ENCODE measurements at regions not wholly inside any gene's neighbourhood (a gene's known extent, or its start where the extent isn't known, plus 50 kb on each side); places are given as distances from the start of the nearest gene placed in this dataset.

DNA sequence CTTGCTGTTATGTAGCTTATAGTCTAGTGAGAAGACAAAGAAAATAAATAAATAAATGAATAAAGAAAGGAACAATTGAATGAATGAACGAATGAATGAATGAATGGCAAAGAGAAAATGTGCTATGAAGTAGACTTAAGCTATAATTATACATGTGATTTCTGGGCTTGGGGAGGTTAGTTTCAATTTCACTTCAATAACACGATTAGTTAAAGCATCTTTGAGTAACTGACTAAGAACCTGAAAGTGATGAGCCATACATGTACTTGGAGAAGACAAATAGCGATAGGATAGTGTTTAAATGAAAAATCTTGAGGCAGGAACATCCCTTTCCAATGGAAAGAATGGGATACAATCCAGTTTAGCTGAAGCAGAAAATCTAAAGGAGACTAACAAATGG, 593.1 kb upstream of the LRRTM4 start:
- DNase-seq: no peak
- intact Hi-C loops (cut with micrococcal nuclease; ENCODE audit: unreplicated experiment): no loop called here
- Histone ChIP-seq H3K4me2 (no peak overlapping the region), H3K9me2 (ENCODE audit: insufficient read depth) (no peaks in the 10 kb centered on the region), H3K27me3 (ENCODE audit: insufficient read depth, low read depth) (no peaks in the 10 kb centered on the region), H2AFZ (no peak overlapping the region), H3K9me3 (ENCODE audit: insufficient read depth, low read depth) (no peaks in the 10 kb centered on the region), H4K20me1 (ENCODE audit: insufficient read depth) (no peaks in the 10 kb centered on the region), H3K4me3 (no peak overlapping the region), H3K27ac (no peak overlapping the region), H3K36me3 (ENCODE audit: low read depth) (no peaks in the 10 kb centered on the region), H3F3A (ENCODE audit: insufficient read depth, low read depth) (no peaks in the 10 kb centered on the region), H3K79me2 (ENCODE audit: low read depth) (no peaks in the 10 kb centered on the region), H3K4me1 (replicated peaks; ENCODE audit: insufficient read depth) (no peaks in the 10 kb centered on the region)
- BruUV-seq (replicated peaks): no TSS peak
- TF ChIP-seq, protein P1, sequence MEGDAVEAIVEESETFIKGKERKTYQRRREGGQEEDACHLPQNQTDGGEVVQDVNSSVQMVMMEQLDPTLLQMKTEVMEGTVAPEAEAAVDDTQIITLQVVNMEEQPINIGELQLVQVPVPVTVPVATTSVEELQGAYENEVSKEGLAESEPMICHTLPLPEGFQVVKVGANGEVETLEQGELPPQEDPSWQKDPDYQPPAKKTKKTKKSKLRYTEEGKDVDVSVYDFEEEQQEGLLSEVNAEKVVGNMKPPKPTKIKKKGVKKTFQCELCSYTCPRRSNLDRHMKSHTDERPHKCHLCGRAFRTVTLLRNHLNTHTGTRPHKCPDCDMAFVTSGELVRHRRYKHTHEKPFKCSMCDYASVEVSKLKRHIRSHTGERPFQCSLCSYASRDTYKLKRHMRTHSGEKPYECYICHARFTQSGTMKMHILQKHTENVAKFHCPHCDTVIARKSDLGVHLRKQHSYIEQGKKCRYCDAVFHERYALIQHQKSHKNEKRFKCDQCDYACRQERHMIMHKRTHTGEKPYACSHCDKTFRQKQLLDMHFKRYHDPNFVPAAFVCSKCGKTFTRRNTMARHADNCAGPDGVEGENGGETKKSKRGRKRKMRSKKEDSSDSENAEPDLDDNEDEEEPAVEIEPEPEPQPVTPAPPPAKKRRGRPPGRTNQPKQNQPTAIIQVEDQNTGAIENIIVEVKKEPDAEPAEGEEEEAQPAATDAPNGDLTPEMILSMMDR (conservative IDR thresholded peaks at IDR 0.05): no peak
- TF ChIP-seq EZH2 (IDR thresholded peaks at IDR 0.05; ENCODE audit: low read depth): no peak
- POLR2A ChIA-PET (ENCODE audit: unreplicated experiment): no interaction called here
- CTCF ChIA-PET: interaction anchor here (1.0 kb wide), 1 partner anchor 354 kb away, joined by 4 read pairs; no protein-coding TSS in a partner anchor

DNA sequence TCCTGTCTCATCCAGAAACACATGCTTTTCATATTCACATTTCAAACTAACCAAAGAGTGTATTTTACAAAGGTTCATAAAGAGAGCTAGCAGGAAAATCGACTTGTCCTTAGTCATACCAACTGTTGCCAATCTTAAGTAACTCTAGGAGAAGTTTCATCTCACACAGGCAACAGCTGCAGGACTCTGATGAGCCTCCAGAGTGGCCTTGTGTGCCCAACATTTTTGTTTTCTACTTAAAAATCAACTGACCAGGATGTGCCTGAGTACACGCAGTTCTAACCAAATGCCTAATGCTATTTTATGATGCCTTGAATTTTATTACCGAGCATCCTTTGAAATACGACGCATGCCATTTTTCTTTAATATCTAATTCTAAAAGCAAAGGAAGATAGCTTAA, 595.9 kb upstream of the LRRTM4 start:
- no peak overlapping the region for H2AFZ ChIP-seq
- no TSS peak for BruUV-seq (replicated peaks)
- no peak overlapping the region for H3K4me3 ChIP-seq
- no peak overlapping the region for H3K27ac ChIP-seq
- no peaks in the 10 kb centered on the region for H3K27me3 ChIP-seq (ENCODE audit: insufficient read depth, low read depth)
- H3K4me2 ChIP-seq: no peak overlapping the region
- H3F3A ChIP-seq (ENCODE audit: insufficient read depth, low read depth): no peaks in the 10 kb centered on the region
- no peak for TF ChIP-seq EZH2 (IDR thresholded peaks at IDR 0.05; ENCODE audit: low read depth)
- TF ChIP-seq, protein P1 (conservative IDR thresholded peaks at IDR 0.05): no peak
- H3K79me2 ChIP-seq (ENCODE audit: low read depth): no peaks in the 10 kb centered on the region
- DNase-seq: no peak
- H3K9me3 ChIP-seq (ENCODE audit: insufficient read depth, low read depth): no peaks in the 10 kb centered on the region
- H3K9me2 ChIP-seq (ENCODE audit: insufficient read depth): no peaks in the 10 kb centered on the region
- no peaks in the 10 kb centered on the region for H3K36me3 ChIP-seq (ENCODE audit: low read depth)
- no peaks in the 10 kb centered on the region for H4K20me1 ChIP-seq (ENCODE audit: insufficient read depth)
- CTCF ChIA-PET: no interaction called here
- intact Hi-C loops (cut with micrococcal nuclease; ENCODE audit: unreplicated experiment): no loop called here
- no peaks in the 10 kb centered on the region for H3K4me1 ChIP-seq (replicated peaks; ENCODE audit: insufficient read depth)
- POLR2A ChIA-PET (ENCODE audit: unreplicated experiment): interaction anchor here (0.6 kb wide), 1 partner anchor 34 kb away, joined by 4 read pairs; no protein-coding TSS in a partner anchor

DNA sequence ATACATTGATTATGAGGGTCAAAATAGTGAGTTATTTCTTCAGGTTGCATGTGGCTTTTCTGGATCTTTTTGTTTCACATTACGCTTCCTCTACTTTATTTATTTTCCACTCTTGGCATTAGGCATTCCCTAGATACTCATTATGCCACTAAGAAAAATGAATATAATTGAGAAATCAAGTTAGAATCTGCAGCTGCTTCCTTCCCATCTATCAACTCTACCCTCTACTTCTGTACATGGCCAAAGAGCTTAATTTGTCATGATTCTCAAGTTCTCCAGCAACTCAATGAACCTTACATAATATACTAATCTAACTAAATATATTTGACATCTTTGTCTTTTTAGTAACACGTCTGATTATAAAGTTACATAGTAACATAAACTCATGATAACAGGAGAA, 598.1 kb upstream of the LRRTM4 start:
- ChIA-PET CTCF (no interaction called here), POLR2A (ENCODE audit: unreplicated experiment) (no interaction called here)
- Histone ChIP-seq H3K4me2 (no peak overlapping the region), H3K79me2 (ENCODE audit: low read depth) (no peaks in the 10 kb centered on the region), H3F3A (ENCODE audit: insufficient read depth, low read depth) (no peaks in the 10 kb centered on the region), H3K36me3 (ENCODE audit: low read depth) (no peaks in the 10 kb centered on the region), H3K27me3 (ENCODE audit: insufficient read depth, low read depth) (no peaks in the 10 kb centered on the region), H4K20me1 (ENCODE audit: insufficient read depth) (no peaks in the 10 kb centered on the region), H3K4me3 (no peak overlapping the region), H2AFZ (no peak overlapping the region), H3K4me1 (replicated peaks; ENCODE audit: insufficient read depth) (no peaks in the 10 kb centered on the region), H3K27ac (no peak overlapping the region), H3K9me2 (ENCODE audit: insufficient read depth) (no peaks in the 10 kb centered on the region), H3K9me3 (ENCODE audit: insufficient read depth, low read depth) (no peaks in the 10 kb centered on the region)
- BruUV-seq (replicated peaks): no TSS peak
- intact Hi-C loops (cut with micrococcal nuclease; ENCODE audit: unreplicated experiment): no loop called here
- TF ChIP-seq, protein P1 (conservative IDR thresholded peaks at IDR 0.05): no peak
- no peak for TF ChIP-seq EZH2 (IDR thresholded peaks at IDR 0.05; ENCODE audit: low read depth)
- DNase-seq: no peak

Measured in PC-9 (cell line).